HG03442 (cell line): ENCODE measurements at regions not wholly inside any gene's neighbourhood (a gene's known extent, or its start where the extent isn't known, plus 50 kb on each side); places are given as distances from the start of the nearest gene placed in this dataset.

ENCODE experiments used
- ATAC-seq: cut with Tn5 transposase; IDR thresholded peaks from one replicate; pipeline ENCODE4 v1.9.1; 2021; ENCODE audit warnings: mild to moderate bottlenecking, moderate library complexity; ENCODE audit not compliant: unreplicated experiment

GRCh38 chr9:105059252-105059651, 131.3 kb upstream of the ABCA1 start:
- ATAC-seq, result no peak

- ATAC-seq, result no peak
These were observed 134.4 kb upstream of the ABCA1 start for GRCh38 chr9:105062222-105062855.

DNA sequence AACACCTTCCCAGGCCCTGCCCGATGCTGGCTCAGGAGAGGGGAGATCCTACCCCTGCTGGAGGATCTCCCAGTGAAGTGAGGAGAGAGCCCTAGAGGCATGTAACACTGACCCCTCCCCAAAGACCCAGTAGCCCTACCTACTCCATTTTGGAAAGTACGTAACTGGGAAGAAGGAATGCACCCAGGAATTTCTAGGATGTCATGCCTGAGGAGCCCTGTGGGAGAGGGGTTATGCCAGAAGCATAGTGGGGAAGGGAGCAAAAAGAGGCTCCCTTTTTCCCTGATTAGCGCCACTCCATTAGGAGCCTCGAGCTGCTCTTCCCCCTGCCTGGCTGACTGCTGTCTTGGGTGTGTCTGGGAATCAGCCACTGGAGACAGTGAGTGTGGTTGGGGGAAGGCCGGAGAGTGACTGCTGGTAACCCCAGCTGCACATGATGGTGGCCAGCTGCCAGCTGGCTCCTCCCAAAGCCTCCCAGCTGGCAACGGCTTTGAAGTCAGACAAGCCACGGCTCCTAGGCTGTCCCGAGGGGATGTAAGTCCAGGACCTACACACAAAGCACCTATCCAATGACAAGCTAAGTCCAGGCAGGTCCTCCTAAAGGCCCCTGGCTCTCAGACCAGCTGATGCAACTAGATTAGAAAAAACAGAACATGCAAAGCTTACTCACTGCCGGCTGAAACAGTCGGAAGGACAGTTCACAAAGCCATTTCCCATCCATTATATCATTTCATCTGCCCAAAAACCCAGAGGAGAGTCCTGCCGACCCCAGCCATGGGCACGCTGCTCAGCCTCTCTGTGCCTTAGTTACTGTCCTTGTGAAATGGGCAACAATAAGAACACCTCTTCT, 136.5 kb upstream of the ABCA1 start:
- no peak for ATAC-seq

DNA sequence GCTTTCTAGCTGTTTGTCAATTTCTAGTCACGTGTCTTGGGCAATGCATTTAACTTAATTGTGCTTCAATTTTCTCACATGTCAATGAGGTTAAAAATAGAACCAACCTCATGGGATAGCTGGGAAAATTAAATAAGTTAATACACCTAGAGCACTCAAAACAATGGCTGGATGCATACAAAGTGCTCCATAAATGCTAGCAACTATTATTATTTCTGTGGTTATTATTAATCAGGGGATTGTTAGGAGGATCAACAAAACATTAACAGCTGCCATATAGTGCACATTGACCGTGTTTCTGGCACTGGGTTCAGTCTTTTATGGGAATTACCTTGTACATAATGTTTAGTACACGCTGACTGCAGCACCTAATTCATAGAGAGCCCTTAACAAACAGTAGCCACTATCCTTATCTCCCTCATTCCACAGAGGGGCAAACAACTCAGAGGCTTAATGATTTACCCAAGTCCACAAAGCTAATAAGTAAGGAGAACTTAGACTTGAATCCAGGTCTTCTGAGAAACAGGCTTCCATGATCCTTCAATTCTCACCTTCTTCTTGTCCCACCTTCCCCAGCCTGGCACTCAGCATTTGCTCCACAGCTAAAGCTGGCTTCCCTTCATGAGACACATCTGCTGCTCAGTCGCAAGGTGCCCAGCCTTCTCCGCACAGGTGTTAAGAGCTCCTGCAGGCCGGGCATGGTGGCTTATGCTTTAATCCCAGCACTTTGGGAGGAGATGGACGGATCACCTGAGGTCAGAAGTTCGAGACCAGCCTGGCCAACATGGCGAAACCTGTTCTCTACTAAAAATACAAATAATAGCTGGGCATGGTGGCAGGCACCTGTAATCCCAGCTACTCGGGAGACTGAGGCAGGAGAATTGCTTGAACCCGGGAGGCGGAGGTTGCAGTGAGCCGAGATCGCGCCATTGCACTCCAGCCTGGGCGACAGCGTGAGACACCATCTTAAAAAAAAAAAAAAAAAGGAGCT, 137.4 kb upstream of the ABCA1 start:
- no peak for ATAC-seq

DNA sequence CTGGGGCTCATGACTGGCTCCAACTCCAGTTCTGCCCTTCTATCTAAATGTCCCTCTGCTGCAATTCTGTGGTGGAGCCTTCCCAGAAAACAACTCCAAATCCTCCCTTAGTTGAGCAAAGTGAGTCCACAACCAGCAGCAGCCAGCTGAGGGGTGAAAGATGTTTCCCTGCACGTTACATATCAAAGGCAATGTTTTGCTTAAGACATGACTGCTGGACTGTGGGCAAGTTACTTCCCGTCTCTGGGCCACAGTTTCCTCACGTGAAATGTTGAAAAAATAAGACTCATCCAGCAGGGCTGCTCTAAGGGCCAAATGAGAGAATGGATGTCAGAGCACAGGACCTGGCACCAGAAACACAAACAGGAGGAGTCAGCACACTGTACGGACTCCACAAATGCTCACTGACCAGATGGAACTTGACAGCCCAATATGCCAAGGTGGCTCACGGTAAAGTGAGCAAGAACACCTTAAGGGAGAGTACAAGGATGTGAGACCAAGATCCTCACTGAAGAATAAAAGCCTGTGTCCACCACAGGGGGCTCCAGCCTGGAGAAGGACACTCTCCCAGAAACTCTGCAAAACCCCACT, 138.4 kb upstream of the ABCA1 start:
- no peak for ATAC-seq

DNA sequence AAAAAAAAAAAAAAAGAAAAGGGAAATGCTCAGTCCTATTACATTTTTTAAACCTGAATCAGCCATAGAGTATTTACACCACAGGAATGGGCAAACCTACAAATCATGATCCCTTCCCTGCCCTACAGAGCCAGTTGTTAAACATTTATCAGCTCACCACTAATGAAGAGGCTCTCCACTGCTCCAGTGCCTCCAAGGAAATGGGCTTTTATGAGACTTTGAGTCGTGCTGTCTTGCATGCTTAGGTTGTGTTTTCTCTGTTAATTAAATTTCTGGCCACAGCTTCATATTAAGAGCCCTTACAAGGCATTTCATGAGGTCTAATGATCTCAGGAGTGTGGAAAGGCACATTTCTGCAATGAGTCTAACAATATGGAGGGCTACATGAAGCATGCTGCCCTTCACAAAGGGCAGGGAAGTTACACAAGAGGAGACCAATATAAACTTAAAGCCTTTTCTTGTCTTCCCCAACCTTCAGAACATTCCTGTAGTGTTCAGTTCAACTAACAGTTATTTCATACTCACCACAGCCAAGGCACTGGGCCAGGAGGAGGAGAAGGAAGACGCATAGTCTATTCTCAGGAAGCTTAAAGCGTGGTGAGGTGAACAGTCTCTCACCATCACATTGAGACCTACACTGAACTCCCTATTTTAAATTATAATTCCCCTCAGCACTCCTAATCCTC, 140.1 kb upstream of the ABCA1 start:
- ATAC-seq, result no peak

GRCh38 chr9:105069285-105069684, 141.3 kb upstream of the ABCA1 start:
- no peak for ATAC-seq

DNA sequence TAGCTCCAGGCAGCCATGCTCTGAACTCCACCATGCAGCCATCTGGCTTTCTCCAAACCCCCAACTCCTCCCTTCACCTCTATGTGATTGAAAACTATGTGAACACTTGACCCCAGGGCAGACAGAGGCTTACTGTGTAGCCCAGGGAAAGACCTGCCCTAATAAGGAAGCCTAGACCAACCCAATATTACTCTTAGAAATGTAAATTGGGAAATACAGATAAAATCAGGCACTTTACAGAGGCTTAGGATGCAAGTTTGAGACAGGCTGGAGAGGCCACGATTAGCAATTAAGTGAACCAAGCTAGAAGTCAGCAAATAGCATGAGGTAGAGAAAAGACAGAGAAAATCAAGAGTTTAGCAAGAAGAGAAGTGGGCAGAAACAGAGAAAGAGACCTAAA, 141.7 kb upstream of the ABCA1 start:
- no peak for ATAC-seq

DNA sequence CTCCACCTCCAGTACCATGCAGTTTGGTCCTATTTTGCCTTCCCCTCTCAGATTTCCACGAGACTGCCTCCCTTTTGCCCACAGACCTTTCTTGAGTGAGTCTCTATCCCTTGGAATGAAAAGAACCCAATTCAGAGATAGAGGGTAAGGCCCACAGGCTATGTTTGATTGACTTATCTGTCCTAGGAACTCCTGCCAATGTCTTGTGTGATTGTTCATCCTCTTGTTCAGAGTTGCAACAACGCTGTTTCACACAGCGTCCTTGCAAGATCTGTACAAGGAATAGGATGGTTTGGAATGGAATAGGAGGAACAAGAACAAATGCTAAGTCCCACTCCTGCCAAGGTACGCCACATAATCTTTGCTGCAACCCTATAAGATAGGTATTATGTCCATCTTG, 142.2 kb upstream of the ABCA1 start:
- ATAC-seq, result no peak

- ATAC-seq, result no peak
These were observed 144.5 kb upstream of the ABCA1 start for GRCh38 chr9:105072476-105072875.

GRCh38 chr9:105073147-105073546, 145.2 kb upstream of the ABCA1 start:
- ATAC-seq, result no peak

DNA sequence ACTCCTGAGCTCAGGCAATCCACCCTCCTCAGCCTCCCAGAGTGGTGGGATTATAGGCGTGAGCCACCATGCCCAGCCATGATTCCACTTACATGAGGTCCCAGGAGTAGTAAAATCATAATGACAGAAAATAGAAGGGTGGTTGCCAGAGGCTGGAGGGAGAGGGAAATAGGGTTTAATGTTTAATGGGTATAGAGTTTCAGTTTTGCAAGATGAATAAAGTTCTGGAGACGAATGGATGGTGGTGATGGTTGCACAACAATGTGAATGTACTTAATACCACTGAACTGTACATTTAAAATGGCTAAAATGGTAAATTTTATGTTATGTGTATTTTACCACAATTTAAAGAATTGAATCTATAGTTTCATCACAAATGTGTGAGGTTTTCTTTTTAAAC, 146.5 kb upstream of the ABCA1 start:
- ATAC-seq, result no peak

DNA sequence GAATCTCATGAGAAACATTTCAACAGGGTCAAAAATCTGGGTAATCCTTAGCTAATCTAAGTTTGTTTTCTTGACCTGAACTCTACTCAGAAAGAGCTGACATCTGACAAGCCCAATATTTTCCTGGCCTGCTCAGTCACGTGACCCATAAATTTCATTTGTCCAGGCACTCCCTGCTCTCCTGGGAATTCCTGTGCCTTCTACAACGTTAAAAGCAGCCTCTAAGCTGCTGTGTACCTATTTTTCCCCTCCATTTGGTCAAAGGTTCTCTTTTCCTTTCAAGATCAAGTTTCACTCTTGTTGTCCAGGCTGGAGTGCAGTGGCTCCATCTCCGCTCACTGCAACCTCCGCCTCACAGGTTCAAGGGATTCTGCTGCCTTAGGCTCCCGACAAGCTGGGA, 148.8 kb upstream of the ABCA1 start:
- ATAC-seq, result no peak

- no peak for ATAC-seq
These were observed 151.5 kb upstream of the ABCA1 start for GRCh38 chr9:105079457-105079856.

GRCh38 chr9:105082843-105083242, 154.9 kb upstream of the ABCA1 start:
- no peak for ATAC-seq

- no peak for ATAC-seq
These were observed 155.3 kb upstream of the ABCA1 start for GRCh38 chr9:105083256-105083655.

DNA sequence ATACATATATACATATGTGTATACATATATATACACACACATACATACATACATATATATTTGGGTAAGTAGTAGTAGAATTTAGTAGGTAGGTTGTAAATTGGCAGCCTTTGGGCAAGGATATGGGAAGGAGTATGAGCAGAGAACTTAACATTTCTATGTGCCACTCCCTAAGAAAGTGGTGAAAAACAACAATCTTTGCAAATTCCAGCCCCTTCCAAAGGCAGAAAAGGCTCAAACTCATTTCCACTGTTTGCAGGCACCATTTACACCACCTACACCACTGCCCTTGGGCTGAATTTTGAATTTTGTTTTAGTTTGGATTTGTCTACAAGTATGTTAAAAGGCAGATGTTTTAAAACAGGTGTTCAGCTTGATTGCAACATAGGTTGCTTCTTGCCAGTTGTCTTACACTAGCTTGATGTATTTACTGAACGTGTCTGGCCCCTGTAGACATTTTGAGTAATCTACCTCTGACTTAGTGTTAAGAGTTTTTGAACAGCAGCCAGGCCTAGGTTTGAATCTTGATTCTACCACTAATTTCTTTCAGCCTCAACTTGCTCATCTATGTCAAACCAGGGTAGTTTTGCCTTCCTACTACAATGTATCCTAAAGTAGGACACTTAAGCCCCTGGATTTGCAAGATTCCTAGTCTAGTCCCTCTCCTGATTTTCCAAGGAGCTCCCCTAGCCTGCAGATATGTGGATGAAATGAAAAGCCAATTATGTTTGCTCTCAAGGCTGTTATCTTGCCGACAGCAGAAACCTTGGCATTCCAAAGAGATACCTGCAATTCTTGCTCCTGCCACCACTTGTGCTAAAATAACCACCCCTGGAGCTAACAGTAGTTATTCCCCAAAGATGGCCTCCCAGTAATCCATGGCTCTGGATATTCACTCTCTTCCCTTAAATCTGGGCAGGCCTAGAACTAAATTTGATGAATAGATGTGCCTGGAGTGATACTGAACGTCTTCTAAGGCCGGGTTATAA, 156.2 kb upstream of the SLC44A1 start:
- no peak for ATAC-seq

- ATAC-seq, result no peak
These were observed 154.6 kb upstream of the SLC44A1 start for GRCh38 chr9:105089874-105090273.

- ATAC-seq, result no peak
These were observed 153.3 kb upstream of the SLC44A1 start for GRCh38 chr9:105091004-105091640.
